HCT116 (cell line): ENCODE measurements at regions not wholly inside any gene's neighbourhood (a gene's known extent, or its start where the extent isn't known, plus 50 kb on each side); places are given as distances from the start of the nearest gene placed in this dataset.

Experiments
- ATAC-seq: fragments of 200-7000 bp; cut with Tn5 transposase; 2 replicates; pipeline ENCODE4 v1.9.1; 2020; ENCODE audit warnings: mild to moderate bottlenecking, moderate library complexity
- BruUV-seq: library from RNA; stranded (reverse); fragments of 400-500 nt; replicated peaks from 2 replicates; lab custom pipeline; 2021; lab: Mats Ljungman, UMichigan
- CTCF ChIA-PET: fragments of 300-600 bp; sonication (Branson Sonifier 250); formaldehyde crosslinking; loops from one replicate; lab custom pipeline; 2021; ENCODE audit warnings: antibody characterized with exemption; lab: Charles Lee
- POLR2A ChIA-PET: fragments of 300-600, 350-600 bp; sonication (Branson Sonifier 250); formaldehyde crosslinking; loops from one replicate; lab custom pipeline; 2021; ENCODE audit warnings: antibody characterized with exemption; lab: Charles Lee
- RAD21 ChIA-PET, 2 experiments: fragments of 300-600 bp; sonication (Branson Sonifier 250); formaldehyde crosslinking; loops; one replicate each; lab custom pipeline; 2023; ENCODE audit warnings: low total read pairs in 2 of 2; ENCODE audit not compliant: uncharacterized antibody in 2 of 2, unreplicated experiment in 2 of 2, low non-redundant PET in 1 of 2; lab: Charles Lee
- DNase-seq: peaks from one replicate; pipeline ENCODE4 v3.0.0-alpha.2; 2010; ENCODE audit warnings: low read depth, low spot score
- H2AFZ ChIP-seq: fragments of 200-600 bp; shearing (Covaris generic), sonication (generic); 2 replicates; pipeline ENCODE4 v1.6.1; 2017; ENCODE audit warnings: low read depth, mixed run types, mixed read lengths, antibody characterized with exemption, low read length; ENCODE audit not compliant: poor library complexity, severe bottlenecking
- H3K27ac ChIP-seq: 2 replicates; pipeline ENCODE4 v1.5.1; 2012; ENCODE audit warnings: low read depth, low read length
- H3K27me3 ChIP-seq: fragments of 200-600 bp; sonication (generic); 2 replicates; pipeline ENCODE4 v1.6.1; 2016; ENCODE audit warnings: mixed run types, low read length, mixed read lengths; ENCODE audit not compliant: insufficient read depth
- H3K36me3 ChIP-seq, 2 experiments: fragments of 200-500 bp in 1 of 2; fragments of 200-600 bp in 1 of 2; sonication (Bioruptor generic) in 1 of 2; sonication (generic) in 1 of 2; 2 replicates each; pipeline versions ENCODE4 v1.5.1 to v1.6.1; 2014 to 2016; ENCODE audit warnings: low read length in 2 of 2, inconsistent platforms in 1 of 2, mixed read lengths in 1 of 2, mixed run types in 1 of 2; ENCODE audit not compliant: insufficient read depth in 2 of 2, control insufficient read depth in 1 of 2
- H3K4me1 ChIP-seq, 2 experiments: fragments of 200-600 bp in 1 of 2; sonication (generic) in 1 of 2; 2 replicates each; pipeline versions ENCODE4 v1.5.1 to v1.6.1; 2012 to 2017; ENCODE audit warnings: low read length in 2 of 2, inconsistent platforms in 1 of 2, mild to moderate bottlenecking in 1 of 2, mixed read lengths in 1 of 2, mixed run types in 1 of 2, moderate library complexity in 1 of 2; ENCODE audit not compliant: insufficient read depth in 2 of 2, control insufficient read depth in 1 of 2
- H3K4me2 ChIP-seq: fragments of 200-600 bp; sonication (generic); 2 replicates; pipeline ENCODE4 v1.6.1; 2017; ENCODE audit warnings: mixed run types, low read length, mixed read lengths
- H3K4me3 ChIP-seq, 2 experiments: fragments of 200-600 bp in 1 of 2; sonication (generic) in 1 of 2; replicated peaks in 1 of 2; 2 replicates each; pipeline ENCODE4 v1.5.1; 2011 to 2016; ENCODE audit warnings: low read length in 2 of 2, control low read depth in 1 of 2, low read depth in 1 of 2, mild to moderate bottlenecking in 1 of 2, mixed read lengths in 1 of 2, mixed run types in 1 of 2
- H3K79me2 ChIP-seq: fragments of 200-600 bp; sonication (generic); 2 replicates; pipeline ENCODE4 v1.6.1; 2017; ENCODE audit warnings: mild to moderate bottlenecking, mixed run types, low read length, moderate library complexity, mixed read lengths; ENCODE audit not compliant: insufficient read depth
- H3K9ac ChIP-seq: fragments of 200-600 bp; sonication (generic); 2 replicates; pipeline ENCODE4 v1.6.1; 2016; ENCODE audit warnings: low read length, mixed read lengths
- H3K9me2 ChIP-seq: fragments of 200-600 bp; sonication (generic), shearing (Covaris generic); 2 replicates; pipeline ENCODE4 v1.6.1; 2017; ENCODE audit warnings: mixed run types, mild to moderate bottlenecking, moderate library complexity; ENCODE audit not compliant: insufficient read depth
- H3K9me3 ChIP-seq, 2 experiments: fragments of 200-500 bp in 1 of 2; fragments of 200-600 bp in 1 of 2; sonication (Bioruptor generic) in 1 of 2; sonication (generic) in 1 of 2; 2 replicates each; pipeline ENCODE4 v1.6.1; 2014 to 2017; ENCODE audit warnings: low read length in 2 of 2, mixed read lengths in 2 of 2, inconsistent platforms in 1 of 2, low read depth in 1 of 2, mild to moderate bottlenecking in 1 of 2, mixed run types in 1 of 2, moderate library complexity in 1 of 2; ENCODE audit not compliant: control insufficient read depth in 1 of 2, insufficient read depth in 1 of 2
- H4K20me1 ChIP-seq: fragments of 200-600 bp; sonication (generic), shearing (Covaris generic); 2 replicates; pipeline ENCODE4 v1.6.1; 2017; ENCODE audit warnings: mixed run types, mild to moderate bottlenecking, moderate library complexity; ENCODE audit not compliant: insufficient read depth
- ATF3 ChIP-seq: IDR thresholded peaks from 2 replicates; pipeline ENCODE4 v1.6.1; 2012
- CBX3 ChIP-seq: IDR thresholded peaks from 2 replicates; pipeline ENCODE4 v1.6.1; 2012; ENCODE audit warnings: low read depth
- CEBPB ChIP-seq: IDR thresholded peaks from 2 replicates; pipeline ENCODE4 v1.6.1; 2012; ENCODE audit warnings: low read depth
- CTCF ChIP-seq, 3 experiments: fragments of 200-600 bp in 1 of 3; sonication (generic) in 1 of 3; IDR thresholded peaks in 2 of 3; conservative IDR thresholded peaks in 1 of 3; 2 replicates each; pipeline ENCODE4 v1.5.1; 2012 to 2017; ENCODE audit warnings: low read depth in 2 of 3, low read length in 2 of 3, antibody characterized with exemption in 1 of 3, borderline replicate concordance in 1 of 3, control low read depth in 1 of 3, mild to moderate bottlenecking in 1 of 3, mixed read lengths in 1 of 3, mixed run types in 1 of 3, moderate library complexity in 1 of 3; ENCODE audit not compliant: insufficient read depth in 1 of 3
- EGR1 ChIP-seq: IDR thresholded peaks from 2 replicates; pipeline ENCODE4 v1.6.1; 2012; ENCODE audit warnings: low read depth
- ELF1 ChIP-seq: IDR thresholded peaks from 2 replicates; pipeline ENCODE4 v1.6.1; 2012; ENCODE audit warnings: low read depth, borderline replicate concordance
- EZH2phosphoT487 ChIP-seq: fragments of 200-600 bp; IDR thresholded peaks from 2 replicates; pipeline ENCODE4 v1.6.1; 2018; ENCODE audit warnings: antibody characterized with exemption, borderline replicate concordance
- JUND ChIP-seq: IDR thresholded peaks from 2 replicates; pipeline ENCODE4 v1.6.1; 2012
- MAX ChIP-seq: IDR thresholded peaks from 2 replicates; pipeline ENCODE4 v1.6.1; 2012
- POLR2A ChIP-seq: IDR thresholded peaks from 2 replicates; pipeline ENCODE4 v1.7.0; 2011; ENCODE audit warnings: borderline replicate concordance; ENCODE audit not compliant: insufficient read depth, insufficient read length; ENCODE audit errors: extremely low read depth
- RAD21 ChIP-seq: IDR thresholded peaks from 2 replicates; pipeline ENCODE4 v1.6.1; 2012; ENCODE audit warnings: low read depth, mild to moderate bottlenecking
- SIN3A ChIP-seq: IDR thresholded peaks from 2 replicates; pipeline ENCODE4 v1.6.1; 2012; ENCODE audit warnings: low read depth
- SRF ChIP-seq: IDR thresholded peaks from 2 replicates; pipeline ENCODE4 v1.6.1; 2012; ENCODE audit warnings: low read depth
- YY1 ChIP-seq: IDR thresholded peaks from 2 replicates; pipeline ENCODE4 v1.6.1; 2011; ENCODE audit warnings: low read length, low read depth, moderate library complexity, mild to moderate bottlenecking; ENCODE audit not compliant: insufficient replicate concordance; ENCODE audit errors: extremely low read depth
- ZFX ChIP-seq: fragments of 450-650 bp; IDR thresholded peaks from 2 replicates; pipeline ENCODE4 v1.6.1; 2017
- ZNF274 ChIP-seq: fragments of 200-500 bp; sonication (Bioruptor generic); IDR thresholded peaks from 2 replicates; pipeline ENCODE4 v1.6.1; 2014; ENCODE audit warnings: mild to moderate bottlenecking, low read depth, low read length, inconsistent platforms
- intact Hi-C: fragments of 100-400 bp; cut with micrococcal nuclease; formaldehyde crosslinking; loops from 2 replicates; pipeline ENCODE4 v1.10.0; 2022

GRCh38 chr2:187710791-187711521 is 156.7 kb upstream of the TFPI start:
- Histone ChIP-seq H3K4me3 (no peak overlapping the region), H3K9me3 (no peaks in the 10 kb centered on the region), H3K79me2 (no peaks in the 10 kb centered on the region), H3K9me2 (no peaks in the 10 kb centered on the region), H3K36me3 (no peaks in the 10 kb centered on the region), H3K9ac (no peak overlapping the region), H3K4me1 (no peaks in the 10 kb centered on the region), H3K27me3 (no peaks in the 10 kb centered on the region), H3K4me2 (no peak overlapping the region), H4K20me1 (no peaks in the 10 kb centered on the region), H3K27ac (no peak overlapping the region), H2AFZ (no peak overlapping the region)
- intact Hi-C loops, result no loop called here
- TF ChIP-seq ZNF274 (no peak), POLR2A (no peak), SRF (no peak), SIN3A (no peak), CBX3 (no peak), YY1 (no peak)
- no TSS peak for BruUV-seq
- CTCF ChIA-PET, result no interaction called here
- ATAC-seq (no peak), DNase-seq (no peak)
- RAD21 ChIA-PET, result no interaction called here
- POLR2A ChIA-PET, result no interaction called here

- H3K4me1 ChIP-seq, result no peaks in the 10 kb centered on the region
- CTCF ChIA-PET, result no interaction called here
- no peaks in the 10 kb centered on the region for H4K20me1 ChIP-seq
- H3K27ac ChIP-seq, result no peak overlapping the region
- H3K36me3 ChIP-seq, result no peaks in the 10 kb centered on the region
- no peak overlapping the region for H3K4me3 ChIP-seq
- TF ChIP-seq JUND (no peak), SRF (no peak), ELF1 (no peak), YY1 (no peak), RAD21 (no peak), CTCF (IDR thresholded peaks at IDR 0.05 in 2 of 3, conservative IDR thresholded peaks at IDR 0.05 in 1 of 3; ENCODE audit: borderline replicate concordance in 1 of 3, insufficient read depth in 1 of 3, low read depth in 2 of 3, low read length in 2 of 3) (no peak), CEBPB (no peak), EGR1 (no peak), EZH2phosphoT487 (no peak), ATF3 (no peak), SIN3A (no peak), MAX (no peak), ZFX (no peak), POLR2A (no peak)
- intact Hi-C loops, result no loop called here
- no peak for DNase-seq
- POLR2A ChIA-PET, result no interaction called here
- H2AFZ ChIP-seq, result no peak overlapping the region
- no peaks in the 10 kb centered on the region for H3K27me3 ChIP-seq
- ATAC-seq, result no peak
- no TSS peak for BruUV-seq
- no peaks in the 10 kb centered on the region for H3K9me2 ChIP-seq
- H3K4me2 ChIP-seq, result no peak overlapping the region
- RAD21 ChIA-PET, result no interaction called here
- H3K79me2 ChIP-seq, result no peaks in the 10 kb centered on the region
- no peak overlapping the region for H3K9ac ChIP-seq
- H3K9me3 ChIP-seq, result no peaks in the 10 kb centered on the region
These were observed 161.4 kb upstream of the TFPI start for GRCh38 chr2:187715590-187715989.
